ENCODE measurements at regions not wholly inside any gene's neighbourhood (a gene's known extent, or its start where the extent isn't known, plus 50 kb on each side); places are given as distances from the start of the nearest gene placed in this dataset.
"Not testable (repeated sequence)": the region's sequence is repeated elsewhere in the genome, so short reads cannot be mapped to it uniquely, and the experiment has no call there.

GRCh38 chr1:244151537-244151936, 100.5 kb downstream of the ZBTB18 start:
- 80% methylated on average over 4 of the region's 4 CpGs for whole genome bisulfite sequencing
- no peaks in the 10 kb centered on the region for H3K36me3 ChIP-seq (ENCODE audit: control insufficient read depth in 2 of 2, insufficient read depth in 2 of 2, low read length in 1 of 2)
- no peaks in the 10 kb centered on the region for H3K9me3 ChIP-seq (ENCODE audit: control insufficient read depth in 2 of 2, insufficient read depth in 1 of 2, low read length in 1 of 2)
- DNase-seq (ENCODE audit: low read depth in 6 of 9, low spot score in 9 of 9), result no peak
- H3K4me3 ChIP-seq (ENCODE audit: low read length in 2 of 2), result no peak overlapping the region
- no peaks in the 10 kb centered on the region for H3K27me3 ChIP-seq (ENCODE audit: control insufficient read depth in 2 of 2, insufficient read depth in 1 of 2, low read length in 1 of 2)
- no peaks in the 10 kb centered on the region for H3K4me1 ChIP-seq (ENCODE audit: control insufficient read depth in 2 of 2, insufficient read depth in 2 of 2, low read length in 2 of 2)
- no peak overlapping the region for H3K27ac ChIP-seq (ENCODE audit: low read depth in 1 of 2, low read length in 1 of 2)

DNA sequence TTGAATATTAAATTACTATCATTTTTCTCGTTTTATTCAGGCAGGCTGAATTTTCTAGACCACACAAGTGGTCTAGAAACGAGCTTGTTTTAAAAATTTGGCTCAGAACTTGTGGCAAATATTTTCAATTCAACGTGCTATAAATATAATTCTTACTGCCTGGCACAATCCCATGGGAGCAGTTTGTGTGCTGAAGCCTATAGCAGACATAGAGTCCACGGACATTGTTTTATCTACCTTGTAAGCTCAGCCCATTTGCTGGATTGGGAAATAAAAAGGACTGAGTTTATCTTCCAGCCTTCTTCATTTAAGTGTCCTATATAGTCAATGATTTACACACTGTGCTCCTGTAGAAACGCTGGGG, 103.4 kb downstream of the ZBTB18 start:
- H3K4me1 ChIP-seq (ENCODE audit: control insufficient read depth in 2 of 2, insufficient read depth in 2 of 2, low read length in 2 of 2), result no peaks in the 10 kb centered on the region
- no peaks in the 10 kb centered on the region for H3K9me3 ChIP-seq (ENCODE audit: control insufficient read depth in 2 of 2, insufficient read depth in 1 of 2, low read length in 1 of 2)
- WGBS, result 86% methylated on average over 5 of the region's 5 CpGs
- H3K36me3 ChIP-seq (ENCODE audit: control insufficient read depth in 2 of 2, insufficient read depth in 2 of 2, low read length in 1 of 2), result no peaks in the 10 kb centered on the region
- H3K27ac ChIP-seq (ENCODE audit: low read depth in 1 of 2, low read length in 1 of 2), result no peak overlapping the region
- no peaks in the 10 kb centered on the region for H3K27me3 ChIP-seq (ENCODE audit: control insufficient read depth in 2 of 2, insufficient read depth in 1 of 2, low read length in 1 of 2)
- no peak overlapping the region for H3K4me3 ChIP-seq (ENCODE audit: low read length in 2 of 2)
- no peak for DNase-seq (ENCODE audit: low read depth in 6 of 9, low spot score in 9 of 9)

GRCh38 chr1:244154872-244155531, 103.9 kb downstream of the ZBTB18 start:
- H3K27ac ChIP-seq (ENCODE audit: low read depth in 1 of 2, low read length in 1 of 2), result no peak overlapping the region
- WGBS, result 91% methylated on average over 21 of the region's 21 CpGs
- DNase-seq (ENCODE audit: low read depth in 6 of 9, low spot score in 9 of 9), result no peak

DNA sequence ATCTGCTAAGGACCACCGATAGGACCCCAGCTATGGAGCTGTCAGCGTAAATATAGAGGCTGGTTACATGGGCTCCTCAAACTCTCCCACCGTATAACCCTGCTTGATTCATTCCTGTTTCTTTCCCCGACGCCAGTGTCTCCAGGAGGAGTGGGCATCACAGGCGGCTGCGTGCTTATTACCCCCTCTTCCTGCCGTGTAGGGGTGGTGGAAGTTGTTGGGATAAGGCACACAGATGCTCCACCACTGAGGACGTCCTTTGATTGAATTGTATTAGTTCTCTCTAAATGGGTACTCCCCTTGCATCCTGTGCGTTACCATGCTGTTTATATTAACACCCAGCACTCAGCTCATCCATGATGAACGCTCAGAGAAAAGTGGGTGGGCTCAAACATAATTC, 104.6 kb downstream of the ZBTB18 start:
- Histone ChIP-seq H3K4me3 (ENCODE audit: low read length in 2 of 2) (no peak overlapping the region), H3K36me3 (ENCODE audit: control insufficient read depth in 2 of 2, insufficient read depth in 2 of 2, low read length in 1 of 2) (no peaks in the 10 kb centered on the region), H3K4me1 (ENCODE audit: control insufficient read depth in 2 of 2, insufficient read depth in 2 of 2, low read length in 2 of 2) (no peaks in the 10 kb centered on the region), H3K9me3 (ENCODE audit: control insufficient read depth in 2 of 2, insufficient read depth in 1 of 2, low read length in 1 of 2) (no peaks in the 10 kb centered on the region), H3K27ac (ENCODE audit: low read depth in 1 of 2, low read length in 1 of 2) (no peak overlapping the region), H3K27me3 (ENCODE audit: control insufficient read depth in 2 of 2, insufficient read depth in 1 of 2, low read length in 1 of 2) (no peaks in the 10 kb centered on the region)
- WGBS, result 98% methylated on average over 11 of the region's 11 CpGs
- DNase-seq (ENCODE audit: low read depth in 6 of 9, low spot score in 9 of 9), result no peak

More at GRCh38 chr1:244154872-244155531, 103.9 kb downstream of the ZBTB18 start:
- Histone ChIP-seq H3K27me3 (ENCODE audit: control insufficient read depth in 2 of 2, insufficient read depth in 1 of 2, low read length in 1 of 2) (no peaks in the 10 kb centered on the region), H3K4me1 (ENCODE audit: control insufficient read depth in 2 of 2, insufficient read depth in 2 of 2, low read length in 2 of 2) (no peaks in the 10 kb centered on the region), H3K4me3 (ENCODE audit: low read length in 2 of 2) (no peak overlapping the region), H3K36me3 (ENCODE audit: control insufficient read depth in 2 of 2, insufficient read depth in 2 of 2, low read length in 1 of 2) (no peaks in the 10 kb centered on the region), H3K9me3 (ENCODE audit: control insufficient read depth in 2 of 2, insufficient read depth in 1 of 2, low read length in 1 of 2) (no peaks in the 10 kb centered on the region)

DNA sequence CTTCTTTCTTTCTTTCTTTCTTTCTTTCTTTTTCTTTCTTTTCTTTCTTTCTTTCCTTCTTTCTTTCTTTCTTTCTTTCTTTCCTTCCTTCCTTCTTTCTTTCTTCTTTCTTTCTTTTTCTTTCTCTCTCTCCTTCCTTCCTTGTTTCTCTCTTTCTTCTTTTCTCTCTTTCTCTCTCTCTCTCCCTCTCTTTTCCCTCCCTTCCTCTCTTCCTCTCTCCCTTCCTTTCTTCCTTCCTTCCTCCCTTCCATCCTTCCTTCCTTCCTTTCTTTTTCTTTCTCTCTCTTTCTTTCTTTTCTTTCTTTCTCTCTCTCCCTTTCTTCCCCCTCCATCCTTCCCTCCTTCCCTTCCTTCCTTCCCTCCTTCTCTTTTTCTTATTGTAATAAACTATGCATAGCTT, 105.5 kb downstream of the ZBTB18 start:
- not testable (repeated sequence) for H3K4me1 ChIP-seq (ENCODE audit: control insufficient read depth in 2 of 2, insufficient read depth in 2 of 2, low read length in 2 of 2); H3K9me3 ChIP-seq (ENCODE audit: control insufficient read depth in 2 of 2, insufficient read depth in 1 of 2, low read length in 1 of 2); H3K36me3 ChIP-seq (ENCODE audit: control insufficient read depth in 2 of 2, insufficient read depth in 2 of 2, low read length in 1 of 2); H3K4me3 ChIP-seq (ENCODE audit: low read length in 2 of 2); H3K27me3 ChIP-seq (ENCODE audit: control insufficient read depth in 2 of 2, insufficient read depth in 1 of 2, low read length in 1 of 2); H3K27ac ChIP-seq (ENCODE audit: low read depth in 1 of 2, low read length in 1 of 2); DNase-seq (ENCODE audit: low read depth in 6 of 9, low spot score in 9 of 9)

- no peaks in the 10 kb centered on the region for H3K4me1 ChIP-seq (ENCODE audit: control insufficient read depth in 2 of 2, insufficient read depth in 2 of 2, low read length in 2 of 2)
- H3K9me3 ChIP-seq (ENCODE audit: control insufficient read depth in 2 of 2, insufficient read depth in 1 of 2, low read length in 1 of 2), result no peaks in the 10 kb centered on the region
- no peaks in the 10 kb centered on the region for H3K36me3 ChIP-seq (ENCODE audit: control insufficient read depth in 2 of 2, insufficient read depth in 2 of 2, low read length in 1 of 2)
- H3K27ac ChIP-seq (ENCODE audit: low read depth in 1 of 2, low read length in 1 of 2), result no peak overlapping the region
- H3K27me3 ChIP-seq (ENCODE audit: control insufficient read depth in 2 of 2, insufficient read depth in 1 of 2, low read length in 1 of 2), result no peaks in the 10 kb centered on the region
- no peak overlapping the region for H3K4me3 ChIP-seq (ENCODE audit: low read length in 2 of 2)
- DNase-seq (ENCODE audit: low read depth in 6 of 9, low spot score in 9 of 9), result no peak
- WGBS, result 98% methylated on average over 3 of the region's 3 CpGs
Observed at GRCh38 chr1:244157731-244158438, 106.8 kb downstream of the ZBTB18 start.

- WGBS, result 96% methylated on average over 8 of the region's 8 CpGs
Observed at GRCh38 chr1:244159646-244160045, 108.6 kb downstream of the ZBTB18 start.

DNA sequence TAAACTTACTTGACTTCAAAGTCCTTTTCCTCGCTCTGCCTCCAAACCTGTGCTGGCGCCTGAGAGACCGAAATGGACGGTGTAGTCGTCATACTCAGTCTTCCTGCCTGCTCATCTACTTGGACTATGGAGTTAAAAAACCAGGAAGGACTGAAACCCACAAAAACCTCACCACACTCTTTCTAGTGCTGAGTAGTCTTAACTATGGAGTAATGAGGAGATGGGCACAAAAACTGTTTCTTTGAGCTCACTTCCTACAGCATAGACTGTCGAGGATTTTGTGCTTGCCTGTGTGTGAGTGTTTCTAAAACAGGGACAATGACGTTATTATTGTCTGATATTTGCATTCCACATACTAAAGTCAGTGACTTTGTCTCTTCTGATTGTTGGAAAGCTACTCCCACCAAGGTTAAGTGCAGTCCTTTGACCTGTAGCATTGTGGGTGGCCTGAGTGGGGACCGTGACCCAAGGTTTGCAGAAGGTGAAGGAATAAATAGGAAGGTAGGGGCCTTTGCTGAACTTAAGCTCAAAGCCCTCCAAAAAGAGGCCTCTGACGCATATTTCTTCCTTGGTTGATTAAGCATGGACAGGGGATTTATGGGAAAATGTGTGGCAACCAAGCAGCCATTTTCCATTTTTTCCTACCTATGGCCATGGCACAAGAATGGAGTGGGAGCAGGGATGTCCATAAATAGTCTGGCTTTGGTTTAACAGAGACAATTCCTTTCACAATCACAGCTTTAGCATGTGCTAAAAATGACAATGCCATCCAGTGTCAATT, 109.6 kb downstream of the ZBTB18 start:
- no peaks in the 10 kb centered on the region for H3K4me1 ChIP-seq (ENCODE audit: control insufficient read depth in 2 of 2, insufficient read depth in 2 of 2, low read length in 2 of 2)
- no peak overlapping the region for H3K27ac ChIP-seq (ENCODE audit: low read depth in 1 of 2, low read length in 1 of 2)
- no peaks in the 10 kb centered on the region for H3K9me3 ChIP-seq (ENCODE audit: control insufficient read depth in 2 of 2, insufficient read depth in 1 of 2, low read length in 1 of 2)
- no peaks in the 10 kb centered on the region for H3K36me3 ChIP-seq (ENCODE audit: control insufficient read depth in 2 of 2, insufficient read depth in 2 of 2, low read length in 1 of 2)
- 61% methylated on average over 9 of the region's 9 CpGs for WGBS
- H3K4me3 ChIP-seq (ENCODE audit: low read length in 2 of 2), result no peak overlapping the region
- H3K27me3 ChIP-seq (ENCODE audit: control insufficient read depth in 2 of 2, insufficient read depth in 1 of 2, low read length in 1 of 2), result no peaks in the 10 kb centered on the region
- DNase-seq (ENCODE audit: low read depth in 6 of 9, low spot score in 9 of 9), result peak in 1 of 9 donors; percentile 6

More at GRCh38 chr1:244159646-244160045, 108.6 kb downstream of the ZBTB18 start:
- Histone ChIP-seq H3K4me3 (ENCODE audit: low read length in 2 of 2) (no peak overlapping the region), H3K9me3 (ENCODE audit: control insufficient read depth in 2 of 2, insufficient read depth in 1 of 2, low read length in 1 of 2) (no peaks in the 10 kb centered on the region), H3K4me1 (ENCODE audit: control insufficient read depth in 2 of 2, insufficient read depth in 2 of 2, low read length in 2 of 2) (no peaks in the 10 kb centered on the region), H3K27ac (ENCODE audit: low read depth in 1 of 2, low read length in 1 of 2) (no peak overlapping the region), H3K27me3 (ENCODE audit: control insufficient read depth in 2 of 2, insufficient read depth in 1 of 2, low read length in 1 of 2) (no peaks in the 10 kb centered on the region), H3K36me3 (ENCODE audit: control insufficient read depth in 2 of 2, insufficient read depth in 2 of 2, low read length in 1 of 2) (no peaks in the 10 kb centered on the region)
- no peak for DNase-seq (ENCODE audit: low read depth in 6 of 9, low spot score in 9 of 9)

- H3K4me1 ChIP-seq (ENCODE audit: control insufficient read depth in 2 of 2, insufficient read depth in 2 of 2, low read length in 2 of 2), result no peaks in the 10 kb centered on the region
- no peak for DNase-seq (ENCODE audit: low read depth in 6 of 9, low spot score in 9 of 9)
- H3K36me3 ChIP-seq (ENCODE audit: control insufficient read depth in 2 of 2, insufficient read depth in 2 of 2, low read length in 1 of 2), result no peaks in the 10 kb centered on the region
- H3K4me3 ChIP-seq (ENCODE audit: low read length in 2 of 2), result no peak overlapping the region
- 96% methylated on average over 5 of the region's 5 CpGs for WGBS
- no peaks in the 10 kb centered on the region for H3K27me3 ChIP-seq (ENCODE audit: control insufficient read depth in 2 of 2, insufficient read depth in 1 of 2, low read length in 1 of 2)
- no peak overlapping the region for H3K27ac ChIP-seq (ENCODE audit: low read depth in 1 of 2, low read length in 1 of 2)
- no peaks in the 10 kb centered on the region for H3K9me3 ChIP-seq (ENCODE audit: control insufficient read depth in 2 of 2, insufficient read depth in 1 of 2, low read length in 1 of 2)
Observed at GRCh38 chr1:244161236-244161510, 110.1 kb downstream of the ZBTB18 start.
